OCI-LY3 (cell line): ENCODE measurements at regions not wholly inside any gene's neighbourhood (a gene's known extent, or its start where the extent isn't known, plus 50 kb on each side); places are given as distances from the start of the nearest gene placed in this dataset.

Experiments used
- EZH2phosphoT487 ChIP-seq: fragments of 200-600 bp; shearing (Covaris generic); IDR thresholded peaks from 2 replicates; pipeline ENCODE4 v1.6.1; 2018; ENCODE audit warnings: antibody characterized with exemption, mixed run types, low read depth
- TF ChIP-seq, protein P1 (sequence below): fragments of 200-600, 300-600 bp; sonication (generic); IDR thresholded peaks from 2 replicates; pipeline ENCODE4 v1.5.1; 2014; ENCODE audit warnings: antibody characterized with exemption, low read length, low read depth

DNA sequence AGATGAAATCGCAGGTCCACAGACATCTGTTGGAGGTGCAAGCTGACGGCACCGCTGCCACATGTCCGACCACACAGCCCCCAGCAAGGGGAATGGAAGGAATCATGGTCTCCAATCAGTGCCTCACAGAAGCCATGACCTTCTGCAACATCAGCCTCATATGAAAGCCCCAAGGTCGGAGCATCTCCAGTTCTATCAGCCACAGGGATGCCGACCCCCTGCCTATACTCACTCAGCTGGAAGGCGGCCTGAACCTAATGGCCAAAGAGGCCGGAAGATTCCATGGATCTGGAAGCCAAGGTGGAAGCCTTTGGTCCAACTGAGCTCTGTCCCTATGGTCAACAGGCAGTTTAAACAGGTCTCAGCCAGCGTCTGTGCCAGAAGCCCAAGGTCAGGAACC is 278.8 kb downstream of the TNS1 start:
- TF ChIP-seq, protein P1, sequence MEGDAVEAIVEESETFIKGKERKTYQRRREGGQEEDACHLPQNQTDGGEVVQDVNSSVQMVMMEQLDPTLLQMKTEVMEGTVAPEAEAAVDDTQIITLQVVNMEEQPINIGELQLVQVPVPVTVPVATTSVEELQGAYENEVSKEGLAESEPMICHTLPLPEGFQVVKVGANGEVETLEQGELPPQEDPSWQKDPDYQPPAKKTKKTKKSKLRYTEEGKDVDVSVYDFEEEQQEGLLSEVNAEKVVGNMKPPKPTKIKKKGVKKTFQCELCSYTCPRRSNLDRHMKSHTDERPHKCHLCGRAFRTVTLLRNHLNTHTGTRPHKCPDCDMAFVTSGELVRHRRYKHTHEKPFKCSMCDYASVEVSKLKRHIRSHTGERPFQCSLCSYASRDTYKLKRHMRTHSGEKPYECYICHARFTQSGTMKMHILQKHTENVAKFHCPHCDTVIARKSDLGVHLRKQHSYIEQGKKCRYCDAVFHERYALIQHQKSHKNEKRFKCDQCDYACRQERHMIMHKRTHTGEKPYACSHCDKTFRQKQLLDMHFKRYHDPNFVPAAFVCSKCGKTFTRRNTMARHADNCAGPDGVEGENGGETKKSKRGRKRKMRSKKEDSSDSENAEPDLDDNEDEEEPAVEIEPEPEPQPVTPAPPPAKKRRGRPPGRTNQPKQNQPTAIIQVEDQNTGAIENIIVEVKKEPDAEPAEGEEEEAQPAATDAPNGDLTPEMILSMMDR: no peak
- TF ChIP-seq EZH2phosphoT487: no peak
